ENCODE measurements at regions not wholly inside any gene's neighbourhood (a gene's known extent, or its start where the extent isn't known, plus 50 kb on each side); places are given as distances from the start of the nearest gene placed in this dataset.

- H3K36me3 ChIP-seq (replicated peaks in 1 of 2; ENCODE audit: control insufficient read depth in 1 of 2, insufficient read depth in 2 of 2, low read length in 2 of 2) = no peaks in the 10 kb centered on the region
- H3K79me2 ChIP-seq (ENCODE audit: insufficient read depth, low read length) = no peaks in the 10 kb centered on the region
- no peaks in the 10 kb centered on the region for H4K20me1 ChIP-seq (ENCODE audit: insufficient read depth, low read length)
- no peaks in the 10 kb centered on the region for H3K27me3 ChIP-seq (ENCODE audit: control insufficient read depth in 1 of 2, insufficient read depth in 2 of 2, low read length in 2 of 2)
- FAIRE-seq (no peak), ATAC-seq (no peak), DNase-seq (ENCODE audit: low spot score) (no peak)
- H2AFZ ChIP-seq (ENCODE audit: low read length) = no peak overlapping the region
- peaks cover 31% of the 10 kb centered on the region for H3K9me3 ChIP-seq (ENCODE audit: low read length)
- no peak overlapping the region for H3K27ac ChIP-seq (ENCODE audit: extremely low read length, insufficient read depth, low read length)
- no peak overlapping the region for H3K4me2 ChIP-seq (ENCODE audit: low read depth, low read length)
- TF ChIP-seq SPEN (CRISPR knock-in tag; IDR thresholded peaks at IDR 0.05; ENCODE audit: low read depth) = no peak
- TF ChIP-seq LCORL (IDR thresholded peaks at IDR 0.05) = peak; percentile 92
- no peak for TF ChIP-seq LCORL (CRISPR knock-in tag; IDR thresholded peaks at IDR 0.05)
- TF ChIP-seq RORA (CRISPR knock-in tag; IDR thresholded peaks at IDR 0.05) = no peak
- intact Hi-C loops (cut with micrococcal nuclease; ENCODE audit: unreplicated experiment) (no loop called here), in situ Hi-C loops (cut with HindIII; ENCODE audit: extremely low pct_ligation_motif_present, low pct_unique_long_range_greater_than_20kb) (loop anchor here (10.0 kb wide), 1 partner anchor 1168 kb away; no protein-coding TSS in a partner anchor)
- WGBS (ENCODE audit: low lambda C conversion rate) = 3% methylated on average over 2 of the region's 2 CpGs
- POLR2A ChIA-PET = no interaction called here
- H3K4me1 ChIP-seq (ENCODE audit: insufficient read depth, low read length) = no peaks in the 10 kb centered on the region
- CTCF ChIA-PET (ENCODE audit: low intra/inter-chr PET ratio, low total read pairs) = no interaction called here
- BruUV-seq (replicated peaks) = no TSS peak
- H3K4me3 ChIP-seq (replicated peaks in 1 of 3; ENCODE audit: insufficient read depth in 1 of 3, low read depth in 2 of 3, low read length in 3 of 3) = no peak overlapping the region
- H3K9ac ChIP-seq (ENCODE audit: insufficient read depth, low read depth, low read length) = no peak overlapping the region
Observed at GRCh38 chr6:9257215-9257614, 821.9 kb upstream of the SLC35B3 start.

GRCh38 chr6:9254251-9254650 lies 818.9 kb upstream of the SLC35B3 start:
- WGBS (ENCODE audit: low lambda C conversion rate) = 9% methylated on average over 9 of the region's 9 CpGs
- intact Hi-C loops (cut with micrococcal nuclease; ENCODE audit: unreplicated experiment) = no loop called here

More at GRCh38 chr6:9254251-9254650, 818.9 kb upstream of the SLC35B3 start:
- ChIA-PET CTCF (ENCODE audit: low intra/inter-chr PET ratio, low total read pairs) (no interaction called here), POLR2A (no interaction called here)
- H3K79me2 ChIP-seq (ENCODE audit: insufficient read depth, low read length) = no peaks in the 10 kb centered on the region
- no peaks in the 10 kb centered on the region for H3K27me3 ChIP-seq (ENCODE audit: control insufficient read depth in 1 of 2, insufficient read depth in 2 of 2, low read length in 2 of 2)
- H3K4me2 ChIP-seq (ENCODE audit: low read depth, low read length) = no peak overlapping the region
- ATAC-seq = no peak
- 0 out of 2 replicates have a peak, but pooled peaks cover 4% of the 10 kb centered on the region for H3K9me3 ChIP-seq (ENCODE audit: low read length)
- H3K27ac ChIP-seq (ENCODE audit: extremely low read length, insufficient read depth, low read length) = no peak overlapping the region
- H3K9ac ChIP-seq (ENCODE audit: insufficient read depth, low read depth, low read length) = no peak overlapping the region
- in situ Hi-C loops (cut with HindIII; ENCODE audit: extremely low pct_ligation_motif_present, low pct_unique_long_range_greater_than_20kb) = loop anchor here (10.0 kb wide), 1 partner anchor 1171 kb away; no protein-coding TSS in a partner anchor
- TF ChIP-seq TCF7 (IDR thresholded peaks at IDR 0.05; ENCODE audit: low read depth) (no peak), LRRFIP1 (CRISPR knock-in tag; conservative IDR thresholded peaks at IDR 0.05) (no peak), RNF2 (conservative IDR thresholded peaks at IDR 0.05; ENCODE audit: low read depth) (no peak), SMARCE1 (IDR thresholded peaks at IDR 0.05; ENCODE audit: borderline replicate concordance) (no peak), SMARCC2 (IDR thresholded peaks at IDR 0.05) (no peak), ELK4 (CRISPR knock-in tag; IDR thresholded peaks at IDR 0.05; ENCODE audit: borderline replicate concordance) (no peak), TBX3 (IDR thresholded peaks at IDR 0.05; ENCODE audit: borderline replicate concordance) (no peak), MNT (IDR thresholded peaks at IDR 0.05) (peak; percentile 55)
- DNase-seq (ENCODE audit: low spot score) = no peak
- H3K4me3 ChIP-seq (replicated peaks in 1 of 3; ENCODE audit: insufficient read depth in 1 of 3, low read depth in 2 of 3, low read length in 3 of 3) = no peak overlapping the region
- FAIRE-seq = no peak
- no peaks in the 10 kb centered on the region for H4K20me1 ChIP-seq (ENCODE audit: insufficient read depth, low read length)
- H2AFZ ChIP-seq (ENCODE audit: low read length) = no peak overlapping the region
- no TSS peak for BruUV-seq (replicated peaks)
- no peaks in the 10 kb centered on the region for H3K36me3 ChIP-seq (replicated peaks in 1 of 2; ENCODE audit: control insufficient read depth in 1 of 2, insufficient read depth in 2 of 2, low read length in 2 of 2)
- H3K4me1 ChIP-seq (ENCODE audit: insufficient read depth, low read length) = no peaks in the 10 kb centered on the region

Measured in HepG2 (cell line).